ENCODE measurements at regions not wholly inside any gene's neighbourhood (a gene's known extent, or its start where the extent isn't known, plus 50 kb on each side); places are given as distances from the start of the nearest gene placed in this dataset.

- TF ChIP-seq CTCF (IDR thresholded peaks at IDR 0.05; ENCODE audit: low read depth, low read length): no peak
- DNase-seq (ENCODE audit: extremely low read depth, low read depth): no peak
Observed at GRCh38 chr16:75987323-75987722, 261.0 kb upstream of the CPHXL start.

DNA sequence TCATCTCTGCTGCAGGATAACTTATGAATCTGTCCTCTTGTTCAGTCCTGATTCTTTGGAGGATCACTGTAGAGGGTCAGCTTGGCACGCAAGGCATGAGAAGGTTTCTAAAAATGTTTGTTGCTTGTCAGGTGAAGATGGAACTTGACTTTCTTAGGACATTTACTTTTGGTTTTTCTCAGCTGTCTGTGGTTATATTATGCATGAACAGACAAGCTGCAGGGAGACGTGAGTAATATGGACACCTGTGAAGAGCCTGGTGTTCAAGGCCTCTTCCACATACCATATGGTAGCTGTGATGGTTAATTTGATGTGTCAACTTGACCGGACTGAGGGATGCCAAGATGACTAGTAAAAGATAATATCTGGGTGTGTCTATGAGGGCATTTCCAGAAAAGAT, 270.2 kb upstream of the CPHXL start:
- no peak for DNase-seq (ENCODE audit: extremely low read depth, low read depth)
- no peak for TF ChIP-seq CTCF (IDR thresholded peaks at IDR 0.05; ENCODE audit: low read depth, low read length)

GRCh38 chr16:75997606-75998005, 271.3 kb upstream of the CPHXL start:
- no peak for TF ChIP-seq CTCF (IDR thresholded peaks at IDR 0.05; ENCODE audit: low read depth, low read length)

GRCh38 chr16:76007645-76008044, 269.6 kb upstream of the CNTNAP4 start:
- DNase-seq (ENCODE audit: extremely low read depth, low read depth): no peak
- TF ChIP-seq CTCF (IDR thresholded peaks at IDR 0.05; ENCODE audit: low read depth, low read length): no peak

More at GRCh38 chr16:75997606-75998005, 271.3 kb upstream of the CPHXL start:
- DNase-seq (ENCODE audit: extremely low read depth, low read depth): no peak

DNA sequence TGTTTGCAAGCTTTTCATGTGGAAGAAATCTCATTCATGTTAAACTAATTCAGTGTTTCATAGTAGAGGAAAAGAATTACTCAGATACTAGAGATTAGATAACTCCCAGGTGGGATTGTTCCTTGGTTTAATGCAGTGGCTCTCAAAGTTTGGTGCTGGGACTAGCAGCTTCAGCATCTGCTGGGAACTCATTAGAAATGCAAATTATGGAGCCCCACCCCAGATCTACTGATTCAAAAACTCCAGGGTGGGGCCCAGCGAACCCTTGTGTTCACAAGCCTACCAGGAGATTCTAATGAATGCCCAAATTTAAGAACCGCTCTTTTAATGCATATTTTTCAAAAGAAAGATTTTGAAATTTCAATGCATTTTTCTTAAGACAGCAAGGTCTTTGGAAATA, 253.4 kb upstream of the CNTNAP4 start:
- no peak for TF ChIP-seq CTCF (IDR thresholded peaks at IDR 0.05; ENCODE audit: low read depth, low read length)
- DNase-seq (ENCODE audit: extremely low read depth, low read depth): no peak

GRCh38 chr16:76035689-76036088, 241.5 kb upstream of the CNTNAP4 start:
- no peak for DNase-seq (ENCODE audit: extremely low read depth, low read depth)
- TF ChIP-seq CTCF (IDR thresholded peaks at IDR 0.05; ENCODE audit: low read depth, low read length): no peak

GRCh38 chr16:76038097-76038496, 239.1 kb upstream of the CNTNAP4 start:
- DNase-seq (ENCODE audit: extremely low read depth, low read depth): no peak

More at GRCh38 chr16:76038097-76038496, 239.1 kb upstream of the CNTNAP4 start:
- no peak for TF ChIP-seq CTCF (IDR thresholded peaks at IDR 0.05; ENCODE audit: low read depth, low read length)
